ENCODE measurements at regions not wholly inside any gene's neighbourhood (a gene's known extent, or its start where the extent isn't known, plus 50 kb on each side); places are given as distances from the start of the nearest gene placed in this dataset.

DNA sequence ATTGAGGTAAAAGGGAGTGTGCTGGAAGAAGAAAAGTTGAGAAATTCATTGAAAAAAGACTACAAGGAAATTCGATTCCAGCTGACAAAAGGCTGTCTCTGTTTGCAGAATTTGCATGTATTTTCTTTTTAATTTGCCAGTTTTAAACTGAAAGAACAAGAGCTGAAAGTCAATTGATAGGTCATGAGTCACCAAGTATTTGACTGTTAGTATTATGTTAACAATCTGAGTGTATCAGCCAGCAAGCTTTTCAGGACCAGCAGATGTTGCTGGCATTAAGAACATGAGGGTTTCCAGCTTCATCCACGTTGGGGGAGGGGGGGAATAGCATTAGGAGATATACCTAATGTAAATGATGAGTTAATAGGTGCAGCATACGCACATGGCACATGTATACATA lies 726.7 kb downstream of the METTL15 start:
- no peak overlapping the region for H2AK5ac ChIP-seq (ENCODE audit: low read length)
- H2BK5ac ChIP-seq (ENCODE audit: low read depth, low read length, poor library complexity), result no peak overlapping the region
- H4K91ac ChIP-seq (ENCODE audit: low read depth, low read length), result no peak overlapping the region
- no peaks in the 10 kb centered on the region for H3K9me3 ChIP-seq (ENCODE audit: insufficient read depth, low read depth, low read length)
- no peaks in the 10 kb centered on the region for H3K79me2 ChIP-seq (ENCODE audit: control insufficient read depth, insufficient read depth, low read length, poor library complexity)
- DNase-seq, result no peak
- H3K23ac ChIP-seq (ENCODE audit: low read length), result no peak overlapping the region
- H2BK12ac ChIP-seq (ENCODE audit: low read length), result no peak overlapping the region
- H3K14ac ChIP-seq (ENCODE audit: low read length), result no peak overlapping the region
- no peaks in the 10 kb centered on the region for H3K79me1 ChIP-seq (ENCODE audit: low read length)
- no peak overlapping the region for H3K18ac ChIP-seq (ENCODE audit: low read length)
- H3K36me3 ChIP-seq (ENCODE audit: control insufficient read depth in 1 of 2, insufficient read depth in 2 of 2, low read length in 2 of 2), result no peaks in the 10 kb centered on the region
- H2AFZ ChIP-seq (ENCODE audit: insufficient read depth, low read length, poor library complexity), result no peak overlapping the region
- no CpG with 5 or more reads among the region's 3 CpGs for WGBS (ENCODE audit: extremely low coverage, insufficient coverage, insufficient read length)
- H3K4me2 ChIP-seq (ENCODE audit: low read length), result no peak overlapping the region
- H4K12ac ChIP-seq (ENCODE audit: low read depth, low read length), result no peak overlapping the region
- no peak overlapping the region for H2BK120ac ChIP-seq (ENCODE audit: insufficient read depth, low read length, poor library complexity)
- no peak overlapping the region for H3K4me3 ChIP-seq (ENCODE audit: low read depth, low read length)
- no peak overlapping the region for H3K4ac ChIP-seq (ENCODE audit: low read depth, low read length)
- H3K4me1 ChIP-seq (ENCODE audit: control insufficient read depth in 1 of 2, insufficient read depth in 2 of 2, low read length in 2 of 2), result peaks cover 0 to 2% of the 10 kb centered on the region in 2 experiments
- H3K27me3 ChIP-seq (ENCODE audit: insufficient read depth, low read length), result no peaks in the 10 kb centered on the region
- no peak overlapping the region for H4K8ac ChIP-seq (ENCODE audit: low read depth, low read length)
- H3K9ac ChIP-seq (ENCODE audit: low read length), result no peak overlapping the region
- H3K27ac ChIP-seq (ENCODE audit: low read depth, low read length), result no peak overlapping the region

DNA sequence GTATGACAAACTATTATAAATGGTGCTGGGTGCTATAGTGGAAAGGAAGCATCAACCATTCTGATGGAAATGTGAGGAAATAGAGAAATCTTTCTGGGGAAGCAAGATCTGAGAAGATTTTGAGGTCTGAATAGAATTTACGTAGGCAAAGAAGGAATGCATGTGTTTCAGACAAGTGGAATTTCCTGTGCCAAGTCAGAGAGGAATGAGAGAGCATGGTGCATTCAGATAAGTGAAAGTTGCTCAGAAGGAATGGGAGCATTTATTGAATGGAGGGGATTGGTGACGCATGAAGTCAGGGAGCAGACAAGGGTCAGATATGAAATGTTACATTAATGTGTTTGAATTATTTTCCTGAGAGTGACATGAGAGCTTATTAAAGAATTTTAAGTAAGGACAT lies 725.5 kb downstream of the METTL15 start:
- Histone ChIP-seq H2BK12ac (ENCODE audit: low read length) (no peak overlapping the region), H3K79me1 (ENCODE audit: low read length) (no peaks in the 10 kb centered on the region), H2AFZ (ENCODE audit: insufficient read depth, low read length, poor library complexity) (no peak overlapping the region), H3K4me1 (ENCODE audit: control insufficient read depth in 1 of 2, insufficient read depth in 2 of 2, low read length in 2 of 2) (peaks cover 0 to 2% of the 10 kb centered on the region in 2 experiments), H4K91ac (ENCODE audit: low read depth, low read length) (no peak overlapping the region), H3K79me2 (ENCODE audit: control insufficient read depth, insufficient read depth, low read length, poor library complexity) (no peaks in the 10 kb centered on the region), H3K4me3 (ENCODE audit: low read depth, low read length) (no peak overlapping the region), H2BK5ac (ENCODE audit: low read depth, low read length, poor library complexity) (no peak overlapping the region), H3K4me2 (ENCODE audit: low read length) (peak overlapping the region; percentile 5), H3K27me3 (ENCODE audit: insufficient read depth, low read length) (no peaks in the 10 kb centered on the region), H3K23ac (ENCODE audit: low read length) (no peak overlapping the region), H3K14ac (ENCODE audit: low read length) (no peak overlapping the region), H4K12ac (ENCODE audit: low read depth, low read length) (no peak overlapping the region), H3K9ac (ENCODE audit: low read length) (no peak overlapping the region), H3K9me3 (ENCODE audit: insufficient read depth, low read depth, low read length) (no peaks in the 10 kb centered on the region), H3K4ac (ENCODE audit: low read depth, low read length) (no peak overlapping the region), H3K18ac (ENCODE audit: low read length) (no peak overlapping the region), H2AK5ac (ENCODE audit: low read length) (no peak overlapping the region), H2BK120ac (ENCODE audit: insufficient read depth, low read length, poor library complexity) (no peak overlapping the region), H3K27ac (ENCODE audit: low read depth, low read length) (no peak overlapping the region), H4K8ac (ENCODE audit: low read depth, low read length) (no peak overlapping the region), H3K36me3 (ENCODE audit: control insufficient read depth in 1 of 2, insufficient read depth in 2 of 2, low read length in 2 of 2) (no peaks in the 10 kb centered on the region)
- WGBS (ENCODE audit: extremely low coverage, insufficient coverage, insufficient read length), result no CpG with 5 or more reads among the region's 2 CpGs
- no peak for DNase-seq

DNA sequence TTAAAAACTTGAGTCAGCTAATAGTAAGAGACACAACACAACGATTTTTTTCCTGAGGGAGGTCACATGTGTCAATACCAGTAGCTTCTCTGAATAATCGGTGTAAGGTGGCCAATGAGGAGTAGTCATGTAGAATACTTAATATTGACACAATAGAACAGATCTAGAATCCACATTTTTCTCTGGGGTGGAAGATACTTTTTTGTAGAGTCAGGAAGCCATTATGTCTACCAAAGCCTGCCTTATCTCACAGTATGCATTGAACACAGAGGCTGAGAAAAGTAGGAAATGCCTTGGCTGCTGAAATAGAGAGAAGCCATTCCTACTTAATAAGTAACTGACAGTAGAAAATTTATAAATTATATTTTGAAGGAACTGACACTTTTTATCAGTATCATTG lies 725.0 kb downstream of the METTL15 start:
- Histone ChIP-seq H3K9ac (ENCODE audit: low read length) (no peak overlapping the region), H2BK12ac (ENCODE audit: low read length) (no peak overlapping the region), H3K9me3 (ENCODE audit: insufficient read depth, low read depth, low read length) (no peaks in the 10 kb centered on the region), H4K91ac (ENCODE audit: low read depth, low read length) (no peak overlapping the region), H3K18ac (ENCODE audit: low read length) (no peak overlapping the region), H3K4me1 (ENCODE audit: control insufficient read depth in 1 of 2, insufficient read depth in 2 of 2, low read length in 2 of 2) (peaks cover 0 to 2% of the 10 kb centered on the region in 2 experiments), H2AFZ (ENCODE audit: insufficient read depth, low read length, poor library complexity) (no peak overlapping the region), H3K23ac (ENCODE audit: low read length) (no peak overlapping the region), H3K36me3 (ENCODE audit: control insufficient read depth in 1 of 2, insufficient read depth in 2 of 2, low read length in 2 of 2) (no peaks in the 10 kb centered on the region), H4K8ac (ENCODE audit: low read depth, low read length) (no peak overlapping the region), H3K27me3 (ENCODE audit: insufficient read depth, low read length) (no peaks in the 10 kb centered on the region), H2BK5ac (ENCODE audit: low read depth, low read length, poor library complexity) (no peak overlapping the region), H3K79me1 (ENCODE audit: low read length) (no peaks in the 10 kb centered on the region), H3K4me3 (ENCODE audit: low read depth, low read length) (no peak overlapping the region), H2BK120ac (ENCODE audit: insufficient read depth, low read length, poor library complexity) (no peak overlapping the region), H3K79me2 (ENCODE audit: control insufficient read depth, insufficient read depth, low read length, poor library complexity) (no peaks in the 10 kb centered on the region), H3K14ac (ENCODE audit: low read length) (no peak overlapping the region), H3K4me2 (ENCODE audit: low read length) (no peak overlapping the region), H3K4ac (ENCODE audit: low read depth, low read length) (no peak overlapping the region), H4K12ac (ENCODE audit: low read depth, low read length) (no peak overlapping the region), H3K27ac (ENCODE audit: low read depth, low read length) (no peak overlapping the region), H2AK5ac (ENCODE audit: low read length) (no peak overlapping the region)
- no peak for DNase-seq
- WGBS (ENCODE audit: extremely low coverage, insufficient coverage, insufficient read length), result no CpG with 5 or more reads among the region's 2 CpGs

DNA sequence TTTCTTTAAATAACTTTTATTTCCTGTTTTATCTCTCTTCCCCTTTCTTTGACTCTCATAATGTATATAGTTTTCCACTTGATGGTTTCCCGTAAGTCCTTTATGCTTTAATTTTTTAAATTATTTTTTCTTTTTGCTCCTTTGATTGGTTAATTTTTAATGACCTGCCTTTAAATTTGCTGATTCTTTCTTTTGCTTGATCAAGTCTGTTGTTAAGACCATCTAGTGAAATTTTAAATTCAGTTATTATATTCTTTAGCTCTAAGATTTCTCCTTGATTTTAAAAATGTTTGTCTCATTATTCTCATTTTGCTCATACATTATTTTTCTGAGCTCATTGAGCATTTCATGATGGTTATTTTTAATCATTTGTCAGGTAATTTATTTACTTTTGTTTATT lies 718.6 kb downstream of the METTL15 start:
- no peaks in the 10 kb centered on the region for H3K36me3 ChIP-seq (ENCODE audit: control insufficient read depth in 1 of 2, insufficient read depth in 2 of 2, low read length in 2 of 2)
- no peaks in the 10 kb centered on the region for H3K79me1 ChIP-seq (ENCODE audit: low read length)
- no peak overlapping the region for H3K4ac ChIP-seq (ENCODE audit: low read depth, low read length)
- H2BK5ac ChIP-seq (ENCODE audit: low read depth, low read length, poor library complexity), result no peak overlapping the region
- no peak overlapping the region for H3K14ac ChIP-seq (ENCODE audit: low read length)
- no peak overlapping the region for H4K8ac ChIP-seq (ENCODE audit: low read depth, low read length)
- H3K9ac ChIP-seq (ENCODE audit: low read length), result no peak overlapping the region
- no peak overlapping the region for H2BK12ac ChIP-seq (ENCODE audit: low read length)
- no CpG with 5 or more reads among the region's 1 CpG for WGBS (ENCODE audit: extremely low coverage, insufficient coverage, insufficient read length)
- H2AK5ac ChIP-seq (ENCODE audit: low read length), result no peak overlapping the region
- H3K4me2 ChIP-seq (ENCODE audit: low read length), result no peak overlapping the region
- H3K27ac ChIP-seq (ENCODE audit: low read depth, low read length), result no peak overlapping the region
- DNase-seq, result no peak
- no peak overlapping the region for H4K12ac ChIP-seq (ENCODE audit: low read depth, low read length)
- H3K18ac ChIP-seq (ENCODE audit: low read length), result no peak overlapping the region
- H3K23ac ChIP-seq (ENCODE audit: low read length), result no peak overlapping the region
- H3K27me3 ChIP-seq (ENCODE audit: insufficient read depth, low read length), result no peaks in the 10 kb centered on the region
- no peak overlapping the region for H2BK120ac ChIP-seq (ENCODE audit: insufficient read depth, low read length, poor library complexity)
- no peak overlapping the region for H2AFZ ChIP-seq (ENCODE audit: insufficient read depth, low read length, poor library complexity)
- H3K9me3 ChIP-seq (ENCODE audit: insufficient read depth, low read depth, low read length), result no peaks in the 10 kb centered on the region
- H3K4me3 ChIP-seq (ENCODE audit: low read depth, low read length), result no peak overlapping the region
- H3K79me2 ChIP-seq (ENCODE audit: control insufficient read depth, insufficient read depth, low read length, poor library complexity), result no peaks in the 10 kb centered on the region
- H4K91ac ChIP-seq (ENCODE audit: low read depth, low read length), result no peak overlapping the region
- H3K4me1 ChIP-seq (ENCODE audit: control insufficient read depth in 1 of 2, insufficient read depth in 2 of 2, low read length in 2 of 2), result no peaks in the 10 kb centered on the region

Data from trophoblast cell (in vitro differentiated cells and primary cell).